HCT116 (cell line): ENCODE measurements at regions not wholly inside any gene's neighbourhood (a gene's known extent, or its start where the extent isn't known, plus 50 kb on each side); places are given as distances from the start of the nearest gene placed in this dataset.

ENCODE experiments used
- ATAC-seq: fragments of 200-7000 bp; cut with Tn5 transposase; 2 replicates; pipeline ENCODE4 v1.9.1; 2020; ENCODE audit warnings: mild to moderate bottlenecking, moderate library complexity
- BruUV-seq: library from RNA; stranded (reverse); fragments of 400-500 nt; replicated peaks from 2 replicates; lab custom pipeline; 2021; lab: Mats Ljungman, UMichigan
- CTCF ChIA-PET: fragments of 300-600 bp; sonication (Branson Sonifier 250); formaldehyde crosslinking; loops from one replicate; lab custom pipeline; 2021; ENCODE audit warnings: antibody characterized with exemption; lab: Charles Lee
- POLR2A ChIA-PET: fragments of 300-600, 350-600 bp; sonication (Branson Sonifier 250); formaldehyde crosslinking; loops from one replicate; lab custom pipeline; 2021; ENCODE audit warnings: antibody characterized with exemption; lab: Charles Lee
- RAD21 ChIA-PET, 2 experiments: fragments of 300-600 bp; sonication (Branson Sonifier 250); formaldehyde crosslinking; loops; one replicate each; lab custom pipeline; 2023; ENCODE audit warnings: low total read pairs in 2 of 2; ENCODE audit not compliant: uncharacterized antibody in 2 of 2, unreplicated experiment in 2 of 2, low non-redundant PET in 1 of 2; lab: Charles Lee
- DNase-seq: peaks from one replicate; pipeline ENCODE4 v3.0.0-alpha.2; 2010; ENCODE audit warnings: low read depth, low spot score
- H2AFZ ChIP-seq: fragments of 200-600 bp; shearing (Covaris generic), sonication (generic); 2 replicates; pipeline ENCODE4 v1.6.1; 2017; ENCODE audit warnings: low read depth, mixed run types, mixed read lengths, antibody characterized with exemption, low read length; ENCODE audit not compliant: poor library complexity, severe bottlenecking
- H3K27ac ChIP-seq: 2 replicates; pipeline ENCODE4 v1.5.1; 2012; ENCODE audit warnings: low read depth, low read length
- H3K27me3 ChIP-seq: fragments of 200-600 bp; sonication (generic); 2 replicates; pipeline ENCODE4 v1.6.1; 2016; ENCODE audit warnings: mixed run types, low read length, mixed read lengths; ENCODE audit not compliant: insufficient read depth
- H3K36me3 ChIP-seq, 2 experiments: fragments of 200-500 bp in 1 of 2; fragments of 200-600 bp in 1 of 2; sonication (Bioruptor generic) in 1 of 2; sonication (generic) in 1 of 2; 2 replicates each; pipeline versions ENCODE4 v1.5.1 to v1.6.1; 2014 to 2016; ENCODE audit warnings: low read length in 2 of 2, inconsistent platforms in 1 of 2, mixed read lengths in 1 of 2, mixed run types in 1 of 2; ENCODE audit not compliant: insufficient read depth in 2 of 2, control insufficient read depth in 1 of 2
- H3K4me1 ChIP-seq, 2 experiments: fragments of 200-600 bp in 1 of 2; sonication (generic) in 1 of 2; 2 replicates each; pipeline versions ENCODE4 v1.5.1 to v1.6.1; 2012 to 2017; ENCODE audit warnings: low read length in 2 of 2, inconsistent platforms in 1 of 2, mild to moderate bottlenecking in 1 of 2, mixed read lengths in 1 of 2, mixed run types in 1 of 2, moderate library complexity in 1 of 2; ENCODE audit not compliant: insufficient read depth in 2 of 2, control insufficient read depth in 1 of 2
- H3K4me2 ChIP-seq: fragments of 200-600 bp; sonication (generic); 2 replicates; pipeline ENCODE4 v1.6.1; 2017; ENCODE audit warnings: mixed run types, low read length, mixed read lengths
- H3K4me3 ChIP-seq, 2 experiments: fragments of 200-600 bp in 1 of 2; sonication (generic) in 1 of 2; replicated peaks in 1 of 2; 2 replicates each; pipeline ENCODE4 v1.5.1; 2011 to 2016; ENCODE audit warnings: low read length in 2 of 2, control low read depth in 1 of 2, low read depth in 1 of 2, mild to moderate bottlenecking in 1 of 2, mixed read lengths in 1 of 2, mixed run types in 1 of 2
- H3K79me2 ChIP-seq: fragments of 200-600 bp; sonication (generic); 2 replicates; pipeline ENCODE4 v1.6.1; 2017; ENCODE audit warnings: mild to moderate bottlenecking, mixed run types, low read length, moderate library complexity, mixed read lengths; ENCODE audit not compliant: insufficient read depth
- H3K9ac ChIP-seq: fragments of 200-600 bp; sonication (generic); 2 replicates; pipeline ENCODE4 v1.6.1; 2016; ENCODE audit warnings: low read length, mixed read lengths
- H3K9me2 ChIP-seq: fragments of 200-600 bp; sonication (generic), shearing (Covaris generic); 2 replicates; pipeline ENCODE4 v1.6.1; 2017; ENCODE audit warnings: mixed run types, mild to moderate bottlenecking, moderate library complexity; ENCODE audit not compliant: insufficient read depth
- H3K9me3 ChIP-seq, 2 experiments: fragments of 200-500 bp in 1 of 2; fragments of 200-600 bp in 1 of 2; sonication (Bioruptor generic) in 1 of 2; sonication (generic) in 1 of 2; 2 replicates each; pipeline ENCODE4 v1.6.1; 2014 to 2017; ENCODE audit warnings: low read length in 2 of 2, mixed read lengths in 2 of 2, inconsistent platforms in 1 of 2, low read depth in 1 of 2, mild to moderate bottlenecking in 1 of 2, mixed run types in 1 of 2, moderate library complexity in 1 of 2; ENCODE audit not compliant: control insufficient read depth in 1 of 2, insufficient read depth in 1 of 2
- H4K20me1 ChIP-seq: fragments of 200-600 bp; sonication (generic), shearing (Covaris generic); 2 replicates; pipeline ENCODE4 v1.6.1; 2017; ENCODE audit warnings: mixed run types, mild to moderate bottlenecking, moderate library complexity; ENCODE audit not compliant: insufficient read depth
- CBX3 ChIP-seq: IDR thresholded peaks from 2 replicates; pipeline ENCODE4 v1.6.1; 2012; ENCODE audit warnings: low read depth
- ELF1 ChIP-seq: IDR thresholded peaks from 2 replicates; pipeline ENCODE4 v1.6.1; 2012; ENCODE audit warnings: low read depth, borderline replicate concordance
- EZH2 ChIP-seq: fragments of 200-600 bp; sonication (generic); IDR thresholded peaks from 2 replicates; pipeline ENCODE4 v1.6.1; 2017; ENCODE audit warnings: antibody characterized with exemption, mixed run types
- EZH2phosphoT487 ChIP-seq: fragments of 200-600 bp; IDR thresholded peaks from 2 replicates; pipeline ENCODE4 v1.6.1; 2018; ENCODE audit warnings: antibody characterized with exemption, borderline replicate concordance
- FOSL1 ChIP-seq: IDR thresholded peaks from 2 replicates; pipeline ENCODE4 v1.6.1; 2012; ENCODE audit warnings: low read depth
- JUND ChIP-seq: IDR thresholded peaks from 2 replicates; pipeline ENCODE4 v1.6.1; 2012
- SIN3A ChIP-seq: IDR thresholded peaks from 2 replicates; pipeline ENCODE4 v1.6.1; 2012; ENCODE audit warnings: low read depth
- SP1 ChIP-seq: IDR thresholded peaks from 2 replicates; pipeline ENCODE4 v1.6.1; 2012; ENCODE audit warnings: low read depth
- SRF ChIP-seq: IDR thresholded peaks from 2 replicates; pipeline ENCODE4 v1.6.1; 2012; ENCODE audit warnings: low read depth
- TCF7L2 ChIP-seq: IDR thresholded peaks from 2 replicates; pipeline ENCODE4 v1.7.0; 2011; ENCODE audit warnings: borderline replicate concordance, inconsistent platforms; ENCODE audit not compliant: insufficient read depth, insufficient read length; ENCODE audit errors: extremely low read depth
- ZFX ChIP-seq: fragments of 450-650 bp; IDR thresholded peaks from 2 replicates; pipeline ENCODE4 v1.6.1; 2017
- ZNF274 ChIP-seq: fragments of 200-500 bp; sonication (Bioruptor generic); IDR thresholded peaks from 2 replicates; pipeline ENCODE4 v1.6.1; 2014; ENCODE audit warnings: mild to moderate bottlenecking, low read depth, low read length, inconsistent platforms
- intact Hi-C: fragments of 100-400 bp; cut with micrococcal nuclease; formaldehyde crosslinking; loops from 2 replicates; pipeline ENCODE4 v1.10.0; 2022
- TF ChIP-seq, protein P1 (sequence below): IDR thresholded peaks from 2 replicates; pipeline ENCODE4 v1.6.1; 2012; ENCODE audit warnings: low read depth

DNA sequence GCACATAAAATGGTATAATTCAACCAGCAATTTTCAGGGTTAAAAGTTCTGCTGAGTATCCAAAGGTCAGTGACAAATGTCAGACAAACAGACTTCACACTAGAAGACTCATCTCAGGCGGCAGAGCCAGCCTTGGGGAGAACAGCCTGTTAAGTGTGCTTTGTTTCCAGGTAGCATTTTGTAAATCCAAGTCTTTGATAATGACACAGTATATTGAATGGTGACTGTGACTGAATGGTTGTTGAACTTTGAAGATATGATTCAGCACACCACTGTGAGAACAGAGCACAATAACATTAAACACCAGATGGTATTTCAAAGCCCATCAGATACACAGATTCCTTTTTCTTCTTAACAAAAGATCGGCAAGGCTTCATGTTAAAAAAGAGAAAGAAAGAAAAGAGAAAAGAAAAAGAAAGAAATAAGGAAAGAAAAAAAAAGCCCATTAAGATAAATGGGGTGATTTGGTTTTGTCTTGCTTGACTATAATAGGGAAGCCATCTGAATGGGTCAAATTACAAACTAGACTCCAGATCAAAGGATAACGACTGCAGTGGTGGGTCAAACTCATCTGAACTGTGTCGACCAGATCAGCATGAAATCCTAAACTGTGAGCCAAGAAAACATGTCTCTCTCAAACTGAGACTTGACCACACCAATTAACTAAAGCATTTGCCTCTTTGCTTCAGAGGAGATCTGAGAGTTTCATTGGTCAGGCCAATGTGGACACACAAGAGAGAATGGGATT, 313.0 kb upstream of the ZNF608 start:
- ChIA-PET RAD21 (interaction anchor here in 1 of 2 experiments (0.6 kb wide), 1 partner anchor 524 kb away, joined by 3 read pairs; no protein-coding TSS in a partner anchor), POLR2A (no interaction called here), CTCF (no interaction called here)
- peak overlapping the region; percentile 47 for H2AFZ ChIP-seq
- peak overlapping the region; percentile 15; the same call in 1 of the 2 replicates for H3K27ac ChIP-seq
- no peaks in the 10 kb centered on the region for H3K9me3 ChIP-seq
- H3K27me3 ChIP-seq, result no peaks in the 10 kb centered on the region
- DNase-seq (peak; percentile 54), ATAC-seq (peak; percentile 86)
- H3K9me2 ChIP-seq, result no peaks in the 10 kb centered on the region
- H3K4me3 ChIP-seq, result no peak overlapping the region
- H3K4me1 ChIP-seq, result peaks cover 15 to 21% of the 10 kb centered on the region in 2 experiments
- H3K4me2 ChIP-seq, result peak overlapping the region; percentile 25
- TF ChIP-seq ELF1, result no peak
- peak; percentile 22; the same call in 1 of the 2 replicates for TF ChIP-seq FOSL1
- TF ChIP-seq SP1, result no peak
- TF ChIP-seq JUND, result peak; percentile 55
- no peak for TF ChIP-seq SIN3A
- no peak for TF ChIP-seq ZNF274
- TF ChIP-seq SRF, result no peak
- peak; percentile 76 for TF ChIP-seq TCF7L2
- TF ChIP-seq, protein P1, sequence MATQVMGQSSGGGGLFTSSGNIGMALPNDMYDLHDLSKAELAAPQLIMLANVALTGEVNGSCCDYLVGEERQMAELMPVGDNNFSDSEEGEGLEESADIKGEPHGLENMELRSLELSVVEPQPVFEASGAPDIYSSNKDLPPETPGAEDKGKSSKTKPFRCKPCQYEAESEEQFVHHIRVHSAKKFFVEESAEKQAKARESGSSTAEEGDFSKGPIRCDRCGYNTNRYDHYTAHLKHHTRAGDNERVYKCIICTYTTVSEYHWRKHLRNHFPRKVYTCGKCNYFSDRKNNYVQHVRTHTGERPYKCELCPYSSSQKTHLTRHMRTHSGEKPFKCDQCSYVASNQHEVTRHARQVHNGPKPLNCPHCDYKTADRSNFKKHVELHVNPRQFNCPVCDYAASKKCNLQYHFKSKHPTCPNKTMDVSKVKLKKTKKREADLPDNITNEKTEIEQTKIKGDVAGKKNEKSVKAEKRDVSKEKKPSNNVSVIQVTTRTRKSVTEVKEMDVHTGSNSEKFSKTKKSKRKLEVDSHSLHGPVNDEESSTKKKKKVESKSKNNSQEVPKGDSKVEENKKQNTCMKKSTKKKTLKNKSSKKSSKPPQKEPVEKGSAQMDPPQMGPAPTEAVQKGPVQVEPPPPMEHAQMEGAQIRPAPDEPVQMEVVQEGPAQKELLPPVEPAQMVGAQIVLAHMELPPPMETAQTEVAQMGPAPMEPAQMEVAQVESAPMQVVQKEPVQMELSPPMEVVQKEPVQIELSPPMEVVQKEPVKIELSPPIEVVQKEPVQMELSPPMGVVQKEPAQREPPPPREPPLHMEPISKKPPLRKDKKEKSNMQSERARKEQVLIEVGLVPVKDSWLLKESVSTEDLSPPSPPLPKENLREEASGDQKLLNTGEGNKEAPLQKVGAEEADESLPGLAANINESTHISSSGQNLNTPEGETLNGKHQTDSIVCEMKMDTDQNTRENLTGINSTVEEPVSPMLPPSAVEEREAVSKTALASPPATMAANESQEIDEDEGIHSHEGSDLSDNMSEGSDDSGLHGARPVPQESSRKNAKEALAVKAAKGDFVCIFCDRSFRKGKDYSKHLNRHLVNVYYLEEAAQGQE, result no peak
- no peak for TF ChIP-seq EZH2
- TF ChIP-seq CBX3, result 0 out of 2 replicates have a peak, but pooled peaks have one; percentile 12
- TF ChIP-seq ZFX, result no peak
- TF ChIP-seq EZH2phosphoT487, result no peak
- no peaks in the 10 kb centered on the region for H3K36me3 ChIP-seq
- H4K20me1 ChIP-seq, result no peaks in the 10 kb centered on the region
- H3K9ac ChIP-seq, result no peak overlapping the region
- H3K79me2 ChIP-seq, result no peaks in the 10 kb centered on the region
- intact Hi-C loops, result no loop called here
- BruUV-seq, result no TSS peak
